ENCODE measurements at regions not wholly inside any gene's neighbourhood (a gene's known extent, or its start where the extent isn't known, plus 50 kb on each side); places are given as distances from the start of the nearest gene placed in this dataset.

DNA sequence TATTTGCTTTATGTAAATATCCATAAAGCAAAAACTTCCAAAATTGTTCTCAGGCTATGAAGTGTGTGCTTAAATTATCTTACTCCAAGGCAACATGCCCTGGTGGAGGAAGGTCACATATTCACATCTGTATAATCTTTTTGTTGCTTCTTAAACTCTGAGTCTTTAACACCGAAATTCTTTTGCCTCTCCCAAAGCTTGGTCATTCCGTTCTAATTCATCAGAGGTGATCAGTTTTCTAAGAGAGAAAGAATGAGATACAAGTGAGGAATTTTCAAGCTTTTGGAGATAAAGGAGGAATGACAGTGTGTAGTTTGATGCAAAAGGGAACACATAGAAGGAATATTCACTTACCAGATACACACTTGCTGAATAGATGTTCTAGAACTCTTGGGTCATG is 561.7 kb downstream of the LTN1 start:
- TF ChIP-seq, protein P1, sequence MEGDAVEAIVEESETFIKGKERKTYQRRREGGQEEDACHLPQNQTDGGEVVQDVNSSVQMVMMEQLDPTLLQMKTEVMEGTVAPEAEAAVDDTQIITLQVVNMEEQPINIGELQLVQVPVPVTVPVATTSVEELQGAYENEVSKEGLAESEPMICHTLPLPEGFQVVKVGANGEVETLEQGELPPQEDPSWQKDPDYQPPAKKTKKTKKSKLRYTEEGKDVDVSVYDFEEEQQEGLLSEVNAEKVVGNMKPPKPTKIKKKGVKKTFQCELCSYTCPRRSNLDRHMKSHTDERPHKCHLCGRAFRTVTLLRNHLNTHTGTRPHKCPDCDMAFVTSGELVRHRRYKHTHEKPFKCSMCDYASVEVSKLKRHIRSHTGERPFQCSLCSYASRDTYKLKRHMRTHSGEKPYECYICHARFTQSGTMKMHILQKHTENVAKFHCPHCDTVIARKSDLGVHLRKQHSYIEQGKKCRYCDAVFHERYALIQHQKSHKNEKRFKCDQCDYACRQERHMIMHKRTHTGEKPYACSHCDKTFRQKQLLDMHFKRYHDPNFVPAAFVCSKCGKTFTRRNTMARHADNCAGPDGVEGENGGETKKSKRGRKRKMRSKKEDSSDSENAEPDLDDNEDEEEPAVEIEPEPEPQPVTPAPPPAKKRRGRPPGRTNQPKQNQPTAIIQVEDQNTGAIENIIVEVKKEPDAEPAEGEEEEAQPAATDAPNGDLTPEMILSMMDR (IDR thresholded peaks at IDR 0.05) = no peak
- Histone ChIP-seq H3K4me3 (no peak overlapping the region), H3K36me3 (ENCODE audit: low read depth) (no peaks in the 10 kb centered on the region), H3K9me3 (no peaks in the 10 kb centered on the region), H3K4me1 (ENCODE audit: low read depth) (no peaks in the 10 kb centered on the region)
- intact Hi-C loops (cut with DNase I, micrococcal nuclease) = no loop called here
- no peak for ATAC-seq
- no peak for DNase-seq

- intact Hi-C loops (cut with DNase I, micrococcal nuclease) = no loop called here
- Histone ChIP-seq H3K9me3 (no peaks in the 10 kb centered on the region), H3K4me3 (no peak overlapping the region), H3K4me1 (ENCODE audit: low read depth) (no peaks in the 10 kb centered on the region), H3K36me3 (ENCODE audit: low read depth) (no peaks in the 10 kb centered on the region)
- TF ChIP-seq, protein P1 (IDR thresholded peaks at IDR 0.05) = no peak
- no peak for ATAC-seq
- DNase-seq = no peak
Observed at GRCh38 chr21:28429161-28429560, 563.5 kb downstream of the LTN1 start.

DNA sequence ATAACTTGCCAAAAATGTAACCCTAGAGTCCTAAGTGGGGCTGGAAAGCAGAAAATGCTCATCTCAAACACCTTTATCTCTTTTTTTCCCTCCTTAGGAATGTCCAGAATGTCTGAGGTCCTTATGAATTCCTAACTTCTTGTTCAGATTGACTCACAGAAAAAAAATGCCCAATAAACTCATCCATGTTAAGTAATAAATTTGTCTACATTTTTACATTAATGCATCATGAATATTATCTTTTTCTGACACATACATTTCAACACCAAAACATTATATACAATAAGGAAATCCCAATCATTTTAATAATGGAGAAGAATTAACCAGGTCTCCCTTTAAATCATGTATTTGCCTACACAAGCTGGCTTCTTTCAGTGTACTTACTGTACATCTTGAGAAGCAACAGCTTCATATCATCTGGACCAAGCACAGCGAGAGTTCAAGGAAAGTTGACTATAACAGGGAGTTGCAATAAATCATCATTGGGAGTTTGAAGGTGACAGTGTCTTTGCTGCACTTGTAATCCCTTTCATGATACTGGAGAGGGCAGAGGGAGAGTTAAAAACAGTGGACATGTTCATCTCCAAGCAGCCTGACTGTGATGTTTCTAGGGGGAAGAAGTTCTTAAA is 565.2 kb downstream of the LTN1 start:
- DNase-seq (no peak), ATAC-seq (no peak)
- TF ChIP-seq, protein P1 (IDR thresholded peaks at IDR 0.05) = no peak
- intact Hi-C loops (cut with DNase I, micrococcal nuclease) = no loop called here
- no peaks in the 10 kb centered on the region for H3K9me3 ChIP-seq
- H3K36me3 ChIP-seq (ENCODE audit: low read depth) = no peaks in the 10 kb centered on the region
- no peak overlapping the region for H3K4me3 ChIP-seq
- no peaks in the 10 kb centered on the region for H3K4me1 ChIP-seq (ENCODE audit: low read depth)

GRCh38 chr21:28426545-28426944 is 566.1 kb downstream of the LTN1 start:
- Histone ChIP-seq H3K4me3 (no peak overlapping the region), H3K36me3 (ENCODE audit: low read depth) (no peaks in the 10 kb centered on the region), H3K4me1 (ENCODE audit: low read depth) (no peaks in the 10 kb centered on the region), H3K9me3 (no peaks in the 10 kb centered on the region)
- intact Hi-C loops (cut with DNase I, micrococcal nuclease) = no loop called here
- TF ChIP-seq, protein P1 (IDR thresholded peaks at IDR 0.05) = no peak
- no peak for ATAC-seq
- no peak for DNase-seq

DNA sequence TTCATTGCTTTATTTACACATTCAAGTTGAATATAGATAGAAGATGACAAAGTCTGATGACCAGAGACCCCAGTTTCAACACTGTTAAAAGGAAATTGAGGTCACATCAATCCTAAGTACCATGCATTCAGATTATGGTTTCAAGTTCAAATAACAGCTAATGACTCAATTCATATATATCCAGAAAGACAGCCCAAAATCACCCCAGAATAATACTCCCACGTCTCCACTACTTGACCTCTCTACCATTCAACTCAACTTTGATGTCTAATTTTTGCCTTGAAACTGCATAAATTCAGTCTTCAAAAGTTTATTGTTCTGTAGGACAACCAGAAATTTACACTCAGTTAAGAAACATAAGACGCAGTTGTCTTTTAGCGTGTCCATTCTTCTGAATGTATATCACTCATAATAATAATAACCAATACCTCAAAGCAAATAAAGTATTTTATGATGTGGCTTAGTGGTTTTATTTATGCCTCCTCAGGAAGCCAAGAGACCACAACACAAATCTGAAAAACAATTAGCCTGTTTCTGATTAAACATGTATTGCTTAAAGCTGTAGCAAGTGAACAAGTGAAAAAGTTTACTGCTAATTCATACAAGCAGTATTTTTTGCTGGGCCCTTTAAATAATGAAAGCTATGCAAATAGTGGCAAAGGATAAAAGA is 569.0 kb downstream of the LTN1 start:
- no peak overlapping the region for H3K4me3 ChIP-seq
- no peaks in the 10 kb centered on the region for H3K36me3 ChIP-seq (ENCODE audit: low read depth)
- ATAC-seq (no peak), DNase-seq (no peak)
- TF ChIP-seq, protein P1 (IDR thresholded peaks at IDR 0.05) = no peak
- H3K9me3 ChIP-seq = no peaks in the 10 kb centered on the region
- intact Hi-C loops (cut with DNase I, micrococcal nuclease) = no loop called here
- H3K4me1 ChIP-seq (ENCODE audit: low read depth) = no peaks in the 10 kb centered on the region
